HG02759 (cell line): ENCODE measurements at regions not wholly inside any gene's neighbourhood (a gene's known extent, or its start where the extent isn't known, plus 50 kb on each side); places are given as distances from the start of the nearest gene placed in this dataset.
"Not testable (repeated sequence)": the region's sequence is repeated elsewhere in the genome, so short reads cannot be mapped to it uniquely, and the experiment has no call there.

ENCODE experiments used
- ATAC-seq: cut with Tn5 transposase; IDR thresholded peaks from one replicate; pipeline ENCODE4 v1.9.1; 2021; ENCODE audit warnings: mild to moderate bottlenecking, moderate library complexity; ENCODE audit not compliant: unreplicated experiment

- ATAC-seq: not testable (repeated sequence)
Measured at GRCh38 chrY:26167332-26167731, 545.4 kb downstream of the CDY1 start.

DNA sequence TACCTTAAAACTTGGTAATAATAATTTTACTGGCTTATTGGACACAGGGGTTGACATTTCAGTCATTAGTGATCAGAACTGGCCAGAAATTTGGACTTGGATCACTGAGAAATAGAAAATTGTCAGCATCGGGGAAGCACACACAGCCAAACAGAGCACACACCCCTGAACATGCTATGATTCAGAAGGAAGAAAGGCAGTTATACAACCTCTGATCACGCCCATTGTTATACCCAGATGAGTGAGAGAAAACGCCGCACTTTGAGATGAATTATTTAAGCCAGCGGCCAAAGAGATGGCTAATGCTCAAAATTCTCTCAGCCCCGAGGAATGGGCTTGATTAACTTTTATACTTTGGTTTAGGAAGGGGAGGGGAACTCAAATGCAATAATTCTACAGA is 557.4 kb downstream of the CDY1 start:
- ATAC-seq: not testable (repeated sequence)

GRCh38 chrY:26224974-26225373 is 603.1 kb downstream of the CDY1 start:
- not testable (repeated sequence) for ATAC-seq

- peak; percentile 91 for ATAC-seq
Measured at GRCh38 chrY:26225468-26225867, 603.6 kb downstream of the CDY1 start.

DNA sequence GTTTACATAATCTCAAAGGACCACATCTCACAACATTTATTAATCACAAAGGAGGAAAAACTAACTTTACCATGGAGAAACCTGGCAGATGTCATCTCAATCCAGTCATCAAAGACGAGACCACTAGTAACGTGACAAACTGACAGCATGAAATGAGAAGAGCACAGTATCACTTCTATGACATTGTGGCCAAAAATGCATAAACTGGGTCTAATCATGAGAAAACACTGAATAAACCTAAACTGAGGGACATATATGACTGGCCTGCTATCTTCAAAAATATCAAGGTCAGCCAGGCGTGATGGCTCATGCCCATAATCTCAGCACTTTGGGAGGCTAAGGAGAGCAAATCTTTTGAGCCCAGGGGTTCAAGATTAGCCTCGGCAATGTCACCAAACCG is 619.0 kb downstream of the CDY1 start:
- not testable (repeated sequence) for ATAC-seq

GRCh38 chrY:26254262-26254661 is 632.3 kb downstream of the CDY1 start:
- ATAC-seq: not testable (repeated sequence)

DNA sequence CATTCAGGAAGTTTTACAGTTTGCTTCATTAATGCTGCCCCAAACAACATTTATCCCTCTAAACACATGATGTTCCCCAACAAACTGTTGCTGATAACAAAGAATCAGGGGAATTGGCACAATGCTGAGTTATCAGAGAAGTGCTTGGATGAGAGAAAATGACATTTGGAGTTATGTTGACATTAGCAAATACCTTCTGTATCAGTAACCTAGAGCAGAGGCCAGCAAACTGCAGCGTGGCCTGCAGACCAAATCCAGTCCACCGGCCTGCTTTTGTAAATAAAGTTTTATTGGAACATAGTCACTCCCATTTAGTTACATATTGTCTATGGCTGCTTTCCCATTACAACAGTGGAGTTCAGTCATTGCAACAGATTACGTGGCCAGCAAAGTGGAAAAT is 643.5 kb downstream of the CDY1 start:
- ATAC-seq: not testable (repeated sequence)

DNA sequence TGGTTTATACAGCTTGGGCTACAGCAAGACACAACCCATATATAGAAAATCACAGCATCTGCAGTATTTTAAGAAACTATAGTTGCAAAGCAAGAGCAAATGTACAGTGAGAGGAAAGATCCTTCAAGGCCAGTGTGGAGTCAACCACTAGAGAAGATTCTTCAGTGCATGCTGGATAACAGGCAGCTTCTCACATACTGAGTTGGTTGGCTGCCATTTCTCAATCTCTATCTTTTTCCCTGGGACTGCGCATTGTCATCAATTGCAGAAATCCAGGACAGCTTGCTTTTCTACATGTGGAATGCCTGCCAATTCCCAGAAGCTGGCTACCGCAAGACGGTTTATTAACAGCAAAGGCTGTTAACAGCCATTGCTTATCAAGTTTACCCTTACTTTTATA is 646.5 kb downstream of the CDY1 start:
- ATAC-seq: not testable (repeated sequence)

DNA sequence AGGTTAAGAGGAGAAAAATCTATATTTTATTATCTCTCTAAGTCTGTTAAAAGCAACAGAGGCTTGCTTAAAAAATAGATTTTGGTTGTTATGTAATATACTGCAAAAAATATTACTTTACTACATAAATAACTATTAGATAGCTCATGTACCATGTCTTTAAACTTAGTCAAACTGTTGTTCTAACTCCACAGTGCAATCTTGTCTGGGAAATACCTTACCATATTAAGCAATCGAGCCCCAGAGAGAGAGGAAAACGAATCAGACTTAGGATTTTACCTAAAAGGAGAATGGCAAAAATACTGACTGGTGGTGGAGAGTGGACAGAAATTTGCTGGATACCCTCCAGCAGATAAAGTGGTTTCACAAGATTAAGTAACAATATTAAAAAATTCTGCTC is 647.0 kb downstream of the CDY1 start:
- ATAC-seq: not testable (repeated sequence)

GRCh38 chrY:26273089-26273488 is 651.2 kb downstream of the CDY1 start:
- not testable (repeated sequence) for ATAC-seq

- ATAC-seq: not testable (repeated sequence)
Measured at GRCh38 chrY:26306046-26306445, 684.1 kb downstream of the CDY1 start.

DNA sequence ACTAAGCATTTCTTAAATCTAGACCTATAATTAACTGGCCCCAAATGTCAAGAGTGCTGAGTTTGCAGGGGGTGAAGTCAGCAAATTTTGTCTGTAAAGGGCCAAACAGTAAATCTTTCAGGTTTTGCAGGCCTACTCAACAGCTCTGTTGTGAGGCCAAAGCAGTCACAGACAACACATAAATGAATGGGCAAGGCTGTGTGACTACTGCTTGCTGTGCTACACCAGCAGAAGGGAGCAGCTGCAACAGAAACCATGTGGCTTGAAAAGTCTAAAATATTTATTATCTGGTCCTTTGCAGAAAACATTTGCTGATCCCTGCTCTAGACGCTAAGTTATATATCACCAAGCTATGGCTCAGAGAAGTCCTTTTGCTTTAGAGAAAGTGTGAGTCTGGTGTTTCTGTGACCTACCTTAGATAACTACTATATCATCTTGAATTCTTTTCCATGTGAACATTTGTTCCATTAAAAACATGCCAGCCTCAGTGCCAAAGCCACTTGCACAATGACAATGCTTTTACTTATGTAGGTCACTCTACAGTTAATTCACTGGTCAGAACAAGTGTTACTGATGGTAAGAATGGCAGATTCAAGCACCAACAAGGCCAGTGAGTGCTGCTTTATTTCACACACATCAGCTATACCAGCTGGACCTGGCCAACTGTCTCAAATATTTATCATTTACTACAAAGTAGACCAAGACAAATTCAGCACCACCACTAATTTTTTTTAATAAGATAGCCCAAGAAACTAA is 684.9 kb downstream of the CDY1 start:
- not testable (repeated sequence) for ATAC-seq

GRCh38 chrY:26308308-26308707 is 686.4 kb downstream of the CDY1 start:
- not testable (repeated sequence) for ATAC-seq

- ATAC-seq: not testable (repeated sequence)
Measured at GRCh38 chrY:26315065-26315464, 693.1 kb downstream of the CDY1 start.

DNA sequence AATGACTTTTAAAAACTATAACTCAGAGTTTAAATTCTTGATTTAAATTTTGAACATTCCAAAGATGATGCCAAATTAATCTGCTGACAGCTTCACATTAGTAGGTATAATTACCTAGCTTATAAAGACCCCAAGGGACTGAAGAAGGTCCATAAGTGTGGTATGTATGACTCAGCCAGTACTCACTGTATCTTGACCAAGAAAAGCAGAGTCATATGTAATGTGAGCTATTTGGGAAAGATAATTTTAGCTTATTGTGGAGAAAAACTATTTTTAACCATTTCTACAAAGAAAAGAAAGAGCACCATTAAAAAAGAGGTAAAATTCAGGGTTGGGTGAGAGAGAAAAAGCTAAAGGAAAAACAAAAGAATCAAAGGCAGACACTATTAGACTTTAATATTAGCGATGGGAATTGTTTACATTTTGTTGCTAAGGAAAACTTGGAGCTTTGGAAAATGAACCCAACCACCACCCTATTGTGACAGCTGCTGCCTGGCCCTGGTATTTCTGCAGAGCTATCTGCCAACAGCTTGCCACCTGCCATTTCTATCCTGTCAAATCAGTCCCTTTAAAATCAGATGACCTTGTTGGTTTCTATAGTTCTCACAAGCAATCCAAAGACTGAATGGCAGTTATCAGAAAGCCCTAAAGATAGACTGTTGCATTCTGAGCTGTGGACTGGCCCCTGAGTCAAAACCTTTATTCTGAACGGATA is 697.7 kb downstream of the CDY1 start:
- ATAC-seq: not testable (repeated sequence)

DNA sequence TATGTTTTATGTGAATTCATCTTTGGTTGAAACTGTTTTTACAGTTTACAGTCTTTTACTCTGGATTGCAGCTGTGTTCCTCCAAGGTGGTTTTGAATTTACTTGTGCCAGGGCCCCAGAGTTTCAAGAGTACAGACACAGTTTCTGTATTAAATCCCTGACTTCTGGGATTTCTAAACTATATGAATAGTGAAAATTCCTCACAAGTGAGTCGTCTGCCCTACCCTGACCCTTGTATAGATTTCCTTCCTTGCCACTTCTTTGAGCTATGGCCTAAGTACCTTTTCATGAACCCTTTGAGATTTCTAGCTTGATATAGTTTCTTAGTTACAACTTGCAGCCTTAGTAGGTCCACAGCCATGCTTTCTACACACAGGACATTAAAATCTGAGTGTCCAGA is 700.8 kb downstream of the CDY1 start:
- not testable (repeated sequence) for ATAC-seq

GRCh38 chrY:26352931-26353330 is 731.0 kb downstream of the CDY1 start:
- not testable (repeated sequence) for ATAC-seq

DNA sequence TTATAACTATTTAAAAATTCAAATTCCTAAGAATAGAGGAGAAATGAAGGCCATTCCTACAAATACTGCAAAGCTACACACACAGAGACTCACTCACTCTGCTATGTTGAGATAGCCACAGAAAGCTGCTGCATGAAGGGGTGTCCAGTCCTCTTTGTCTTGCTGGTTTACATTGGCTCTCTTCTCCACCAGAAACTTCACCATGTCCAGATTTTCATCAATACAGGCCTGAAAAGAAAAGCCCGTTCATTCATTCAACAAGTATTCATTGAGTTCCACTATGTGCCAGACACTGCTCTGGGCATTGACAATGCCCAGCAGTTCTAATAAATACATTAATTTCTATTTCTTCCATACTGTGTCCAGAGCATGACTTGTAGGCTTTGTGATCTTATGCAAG is 732.3 kb downstream of the CDY1 start:
- ATAC-seq: no peak

- not testable (repeated sequence) for ATAC-seq
Measured at GRCh38 chrY:26359869-26360268, 738.0 kb downstream of the CDY1 start.

- ATAC-seq: not testable (repeated sequence)
Measured at GRCh38 chrY:26360472-26360871, 738.6 kb downstream of the CDY1 start.

GRCh38 chrY:26363442-26363841 is 741.5 kb downstream of the CDY1 start:
- not testable (repeated sequence) for ATAC-seq

- not testable (repeated sequence) for ATAC-seq
Measured at GRCh38 chrY:26366091-26366490, 744.2 kb downstream of the CDY1 start.
